Mammary epithelial cell (primary cell): ENCODE measurements at regions not wholly inside any gene's neighbourhood (a gene's known extent, or its start where the extent isn't known, plus 50 kb on each side); places are given as distances from the start of the nearest gene placed in this dataset.

Experiments used
- EZH2 ChIP-seq: IDR thresholded peaks from 2 replicates; pipeline ENCODE4 v1.6.1; 2012; ENCODE audit warnings: low read length, inconsistent platforms, borderline replicate concordance
- TF ChIP-seq, protein P1 (sequence below), 2 donors: IDR thresholded peaks in 1 of 2; conservative IDR thresholded peaks in 1 of 2; 2 replicates each; pipeline ENCODE4 v1.5.1; 2011 to 2012; ENCODE audit warnings: inconsistent platforms in 2 of 2, low read length in 2 of 2, mild to moderate bottlenecking in 2 of 2, control low read depth in 1 of 2, low read depth in 1 of 2; ENCODE audit not compliant: insufficient read depth in 1 of 2; ENCODE audit errors: extremely low read depth in 1 of 2

- TF ChIP-seq, protein P1, sequence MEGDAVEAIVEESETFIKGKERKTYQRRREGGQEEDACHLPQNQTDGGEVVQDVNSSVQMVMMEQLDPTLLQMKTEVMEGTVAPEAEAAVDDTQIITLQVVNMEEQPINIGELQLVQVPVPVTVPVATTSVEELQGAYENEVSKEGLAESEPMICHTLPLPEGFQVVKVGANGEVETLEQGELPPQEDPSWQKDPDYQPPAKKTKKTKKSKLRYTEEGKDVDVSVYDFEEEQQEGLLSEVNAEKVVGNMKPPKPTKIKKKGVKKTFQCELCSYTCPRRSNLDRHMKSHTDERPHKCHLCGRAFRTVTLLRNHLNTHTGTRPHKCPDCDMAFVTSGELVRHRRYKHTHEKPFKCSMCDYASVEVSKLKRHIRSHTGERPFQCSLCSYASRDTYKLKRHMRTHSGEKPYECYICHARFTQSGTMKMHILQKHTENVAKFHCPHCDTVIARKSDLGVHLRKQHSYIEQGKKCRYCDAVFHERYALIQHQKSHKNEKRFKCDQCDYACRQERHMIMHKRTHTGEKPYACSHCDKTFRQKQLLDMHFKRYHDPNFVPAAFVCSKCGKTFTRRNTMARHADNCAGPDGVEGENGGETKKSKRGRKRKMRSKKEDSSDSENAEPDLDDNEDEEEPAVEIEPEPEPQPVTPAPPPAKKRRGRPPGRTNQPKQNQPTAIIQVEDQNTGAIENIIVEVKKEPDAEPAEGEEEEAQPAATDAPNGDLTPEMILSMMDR (conservative IDR thresholded peaks at IDR 0.05 in 1 of 2, IDR thresholded peaks at IDR 0.05 in 1 of 2; ENCODE audit: extremely low read depth in 1 of 2, insufficient read depth in 1 of 2, low read depth in 1 of 2, low read length in 2 of 2), result no peak
- TF ChIP-seq EZH2, result no peak
Observed at GRCh38 chr1:24263211-24263610, 55.9 kb upstream of the GRHL3 start.
